ENCODE measurements at regions not wholly inside any gene's neighbourhood (a gene's known extent, or its start where the extent isn't known, plus 50 kb on each side); places are given as distances from the start of the nearest gene placed in this dataset.

- no peaks in the 10 kb centered on the region for H3K9me3 ChIP-seq (ENCODE audit: control extremely low read depth in 1 of 5, control insufficient read depth in 4 of 5, insufficient read depth in 2 of 5, low read depth in 1 of 5, low read length in 4 of 5)
- H3K36me3 ChIP-seq (ENCODE audit: control insufficient read depth in 4 of 4, insufficient read depth in 4 of 4, low read length in 3 of 4): no peaks in the 10 kb centered on the region
- H3K4me1 ChIP-seq (ENCODE audit: control extremely low read depth in 1 of 4, control insufficient read depth in 4 of 4, insufficient read depth in 4 of 4, low read length in 3 of 4): no peaks in the 10 kb centered on the region
- H3K27me3 ChIP-seq (replicated peaks in 2 of 5; ENCODE audit: control insufficient read depth in 4 of 5, insufficient read depth in 5 of 5, low read length in 4 of 5): peaks cover 0 to 2% (median 0%) of the 10 kb centered on the region in 5 experiments
- no peak overlapping the region for H3K27ac ChIP-seq (ENCODE audit: insufficient read depth in 1 of 2, low read depth in 1 of 2, low read length in 2 of 2, poor library complexity in 1 of 2, severe bottlenecking in 2 of 2)
- no peak overlapping the region for H3K4me3 ChIP-seq (ENCODE audit: control insufficient read depth in 1 of 7, extremely low read depth in 1 of 7, insufficient read depth in 4 of 7, low read depth in 2 of 7, low read length in 6 of 7)
- DNase-seq: no peak
- POLR2A ChIA-PET: no interaction called here
- WGBS (ENCODE audit: insufficient coverage): 100% methylated on average over 1 of the region's 2 CpGs
- CTCF ChIA-PET: no interaction called here
Measured at GRCh38 chr5:110339399-110339798, 387.1 kb downstream of the TMEM232 start.

GRCh38 chr5:110341836-110342235, 384.6 kb downstream of the TMEM232 start:
- POLR2A ChIA-PET: no interaction called here
- DNase-seq: no peak

GRCh38 chr5:110342683-110343082, 383.8 kb downstream of the TMEM232 start:
- POLR2A ChIA-PET: no interaction called here
- Histone ChIP-seq H3K4me3 (ENCODE audit: control insufficient read depth in 1 of 7, extremely low read depth in 1 of 7, insufficient read depth in 4 of 7, low read depth in 2 of 7, low read length in 6 of 7) (no peak overlapping the region), H3K9me3 (ENCODE audit: control extremely low read depth in 1 of 5, control insufficient read depth in 4 of 5, insufficient read depth in 2 of 5, low read depth in 1 of 5, low read length in 4 of 5) (no peaks in the 10 kb centered on the region), H3K4me1 (ENCODE audit: control extremely low read depth in 1 of 4, control insufficient read depth in 4 of 4, insufficient read depth in 4 of 4, low read length in 3 of 4) (no peaks in the 10 kb centered on the region), H3K36me3 (ENCODE audit: control insufficient read depth in 4 of 4, insufficient read depth in 4 of 4, low read length in 3 of 4) (no peaks in the 10 kb centered on the region), H3K27me3 (replicated peaks in 2 of 5; ENCODE audit: control insufficient read depth in 4 of 5, insufficient read depth in 5 of 5, low read length in 4 of 5) (no peaks in the 10 kb centered on the region), H3K27ac (ENCODE audit: insufficient read depth in 1 of 2, low read depth in 1 of 2, low read length in 2 of 2, poor library complexity in 1 of 2, severe bottlenecking in 2 of 2) (no peak overlapping the region)
- DNase-seq: no peak
- CTCF ChIA-PET: no interaction called here
- WGBS (ENCODE audit: insufficient coverage): no CpG with 5 or more reads among the region's 1 CpG

More at GRCh38 chr5:110341836-110342235, 384.6 kb downstream of the TMEM232 start:
- no peaks in the 10 kb centered on the region for H3K4me1 ChIP-seq (ENCODE audit: control extremely low read depth in 1 of 4, control insufficient read depth in 4 of 4, insufficient read depth in 4 of 4, low read length in 3 of 4)
- CTCF ChIA-PET: no interaction called here
- WGBS (ENCODE audit: insufficient coverage): no CpG with 5 or more reads among the region's 2 CpGs
- H3K4me3 ChIP-seq (ENCODE audit: control insufficient read depth in 1 of 7, extremely low read depth in 1 of 7, insufficient read depth in 4 of 7, low read depth in 2 of 7, low read length in 6 of 7): no peak overlapping the region
- H3K36me3 ChIP-seq (ENCODE audit: control insufficient read depth in 4 of 4, insufficient read depth in 4 of 4, low read length in 3 of 4): no peaks in the 10 kb centered on the region
- H3K27ac ChIP-seq (ENCODE audit: insufficient read depth in 1 of 2, low read depth in 1 of 2, low read length in 2 of 2, poor library complexity in 1 of 2, severe bottlenecking in 2 of 2): no peak overlapping the region
- no peaks in the 10 kb centered on the region for H3K9me3 ChIP-seq (ENCODE audit: control extremely low read depth in 1 of 5, control insufficient read depth in 4 of 5, insufficient read depth in 2 of 5, low read depth in 1 of 5, low read length in 4 of 5)
- no peaks in the 10 kb centered on the region for H3K27me3 ChIP-seq (replicated peaks in 2 of 5; ENCODE audit: control insufficient read depth in 4 of 5, insufficient read depth in 5 of 5, low read length in 4 of 5)

- POLR2A ChIA-PET: no interaction called here
- no CpG with 5 or more reads among the region's 1 CpG for WGBS (ENCODE audit: insufficient coverage)
- CTCF ChIA-PET: interaction anchor here (0.8 to 1.2 kb wide), 2 partner anchors 12 to 41 kb away, joined by 3 read pairs; no protein-coding TSS in a partner anchor
Measured at GRCh38 chr5:110343616-110344015, 382.9 kb downstream of the TMEM232 start.

GRCh38 chr5:110345623-110346022, 380.8 kb downstream of the TMEM232 start:
- CTCF ChIA-PET: interaction anchor here (1.0 kb wide), 1 partner anchor 463 kb away, joined by 3 read pairs; no protein-coding TSS in a partner anchor
- Histone ChIP-seq H3K27me3 (replicated peaks in 2 of 5; ENCODE audit: control insufficient read depth in 4 of 5, insufficient read depth in 5 of 5, low read length in 4 of 5) (no peaks in the 10 kb centered on the region), H3K36me3 (ENCODE audit: control insufficient read depth in 4 of 4, insufficient read depth in 4 of 4, low read length in 3 of 4) (no peaks in the 10 kb centered on the region), H3K4me3 (ENCODE audit: control insufficient read depth in 1 of 7, extremely low read depth in 1 of 7, insufficient read depth in 4 of 7, low read depth in 2 of 7, low read length in 6 of 7) (no peak overlapping the region), H3K4me1 (ENCODE audit: control extremely low read depth in 1 of 4, control insufficient read depth in 4 of 4, insufficient read depth in 4 of 4, low read length in 3 of 4) (no peaks in the 10 kb centered on the region), H3K9me3 (ENCODE audit: control extremely low read depth in 1 of 5, control insufficient read depth in 4 of 5, insufficient read depth in 2 of 5, low read depth in 1 of 5, low read length in 4 of 5) (no peaks in the 10 kb centered on the region), H3K27ac (ENCODE audit: insufficient read depth in 1 of 2, low read depth in 1 of 2, low read length in 2 of 2, poor library complexity in 1 of 2, severe bottlenecking in 2 of 2) (no peak overlapping the region)
- no peak for DNase-seq
- POLR2A ChIA-PET: no interaction called here

More at GRCh38 chr5:110343616-110344015, 382.9 kb downstream of the TMEM232 start:
- H3K4me1 ChIP-seq (ENCODE audit: control extremely low read depth in 1 of 4, control insufficient read depth in 4 of 4, insufficient read depth in 4 of 4, low read length in 3 of 4): no peaks in the 10 kb centered on the region
- no peaks in the 10 kb centered on the region for H3K36me3 ChIP-seq (ENCODE audit: control insufficient read depth in 4 of 4, insufficient read depth in 4 of 4, low read length in 3 of 4)
- no peaks in the 10 kb centered on the region for H3K9me3 ChIP-seq (ENCODE audit: control extremely low read depth in 1 of 5, control insufficient read depth in 4 of 5, insufficient read depth in 2 of 5, low read depth in 1 of 5, low read length in 4 of 5)
- H3K4me3 ChIP-seq (ENCODE audit: control insufficient read depth in 1 of 7, extremely low read depth in 1 of 7, insufficient read depth in 4 of 7, low read depth in 2 of 7, low read length in 6 of 7): no peak overlapping the region
- H3K27me3 ChIP-seq (replicated peaks in 2 of 5; ENCODE audit: control insufficient read depth in 4 of 5, insufficient read depth in 5 of 5, low read length in 4 of 5): no peaks in the 10 kb centered on the region
- H3K27ac ChIP-seq (ENCODE audit: insufficient read depth in 1 of 2, low read depth in 1 of 2, low read length in 2 of 2, poor library complexity in 1 of 2, severe bottlenecking in 2 of 2): no peak overlapping the region
- no peak for DNase-seq

- no peak for DNase-seq
- Histone ChIP-seq H3K9me3 (ENCODE audit: control extremely low read depth in 1 of 5, control insufficient read depth in 4 of 5, insufficient read depth in 2 of 5, low read depth in 1 of 5, low read length in 4 of 5) (no peaks in the 10 kb centered on the region), H3K4me1 (ENCODE audit: control extremely low read depth in 1 of 4, control insufficient read depth in 4 of 4, insufficient read depth in 4 of 4, low read length in 3 of 4) (no peaks in the 10 kb centered on the region), H3K36me3 (ENCODE audit: control insufficient read depth in 4 of 4, insufficient read depth in 4 of 4, low read length in 3 of 4) (no peaks in the 10 kb centered on the region), H3K4me3 (ENCODE audit: control insufficient read depth in 1 of 7, extremely low read depth in 1 of 7, insufficient read depth in 4 of 7, low read depth in 2 of 7, low read length in 6 of 7) (no peak overlapping the region), H3K27ac (ENCODE audit: insufficient read depth in 1 of 2, low read depth in 1 of 2, low read length in 2 of 2, poor library complexity in 1 of 2, severe bottlenecking in 2 of 2) (no peak overlapping the region), H3K27me3 (replicated peaks in 2 of 5; ENCODE audit: control insufficient read depth in 4 of 5, insufficient read depth in 5 of 5, low read length in 4 of 5) (no peaks in the 10 kb centered on the region)
- CTCF ChIA-PET: no interaction called here
- POLR2A ChIA-PET: no interaction called here
Measured at GRCh38 chr5:110346893-110347358, 379.5 kb downstream of the TMEM232 start.

GRCh38 chr5:110347781-110348180, 378.7 kb downstream of the TMEM232 start:
- H3K9me3 ChIP-seq (ENCODE audit: control extremely low read depth in 1 of 5, control insufficient read depth in 4 of 5, insufficient read depth in 2 of 5, low read depth in 1 of 5, low read length in 4 of 5): no peaks in the 10 kb centered on the region
- no peak for DNase-seq
- H3K4me3 ChIP-seq (ENCODE audit: control insufficient read depth in 1 of 7, extremely low read depth in 1 of 7, insufficient read depth in 4 of 7, low read depth in 2 of 7, low read length in 6 of 7): no peak overlapping the region
- H3K27me3 ChIP-seq (replicated peaks in 2 of 5; ENCODE audit: control insufficient read depth in 4 of 5, insufficient read depth in 5 of 5, low read length in 4 of 5): no peaks in the 10 kb centered on the region
- no peaks in the 10 kb centered on the region for H3K4me1 ChIP-seq (ENCODE audit: control extremely low read depth in 1 of 4, control insufficient read depth in 4 of 4, insufficient read depth in 4 of 4, low read length in 3 of 4)
- H3K36me3 ChIP-seq (ENCODE audit: control insufficient read depth in 4 of 4, insufficient read depth in 4 of 4, low read length in 3 of 4): no peaks in the 10 kb centered on the region
- CTCF ChIA-PET: no interaction called here
- POLR2A ChIA-PET: no interaction called here
- H3K27ac ChIP-seq (ENCODE audit: insufficient read depth in 1 of 2, low read depth in 1 of 2, low read length in 2 of 2, poor library complexity in 1 of 2, severe bottlenecking in 2 of 2): no peak overlapping the region
